ENCODE measurements at regions not wholly inside any gene's neighbourhood (a gene's known extent, or its start where the extent isn't known, plus 50 kb on each side); places are given as distances from the start of the nearest gene placed in this dataset.

DNA sequence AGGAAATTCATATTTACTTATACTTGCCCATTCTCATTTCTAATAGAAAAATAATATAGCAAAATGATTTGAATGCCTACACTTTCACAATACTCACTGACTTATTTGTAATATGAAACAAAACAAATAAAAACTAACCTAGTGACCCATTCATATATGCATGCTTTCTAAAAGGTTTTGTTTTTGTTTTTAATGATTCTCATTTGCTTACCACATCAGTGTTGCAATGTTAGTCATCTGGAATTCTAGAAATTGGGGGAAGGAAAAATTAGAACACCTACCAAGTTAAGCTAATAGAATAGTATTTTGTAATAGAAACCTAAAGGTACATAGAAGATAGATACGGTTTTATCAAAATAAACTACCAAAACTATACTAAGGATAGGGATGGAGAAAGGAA, 214.1 kb upstream of the CNTN6 start:
- Histone ChIP-seq H3K4me2 (ENCODE audit: control insufficient read depth, insufficient read depth) (no peak overlapping the region), H3K9ac (ENCODE audit: control insufficient read depth, insufficient read depth, low read length) (no peak overlapping the region), H3K27ac (ENCODE audit: control insufficient read depth, insufficient read depth) (no peak overlapping the region), H4K20me1 (ENCODE audit: control insufficient read depth, insufficient read depth) (no peaks in the 10 kb centered on the region), H3K4me3 (no peak overlapping the region), H3K27me3 (replicated peaks in 1 of 2; ENCODE audit: control insufficient read depth in 2 of 2, insufficient read depth in 2 of 2, low read length in 1 of 2) (no peaks in the 10 kb centered on the region), H3K36me3 (ENCODE audit: control insufficient read depth in 2 of 2, insufficient read depth in 2 of 2, low read length in 1 of 2) (no peaks in the 10 kb centered on the region), H3K9me3 (replicated peaks; ENCODE audit: control insufficient read depth, insufficient read depth, low read length) (no peaks in the 10 kb centered on the region), H3K79me2 (ENCODE audit: control insufficient read depth, insufficient read depth, low read length) (no peaks in the 10 kb centered on the region), H2AFZ (ENCODE audit: control insufficient read depth, low read depth, low read length) (no peak overlapping the region), H3K4me1 (ENCODE audit: control insufficient read depth, insufficient read depth, low read length) (no peaks in the 10 kb centered on the region)
- ChIA-PET CTCF (interaction anchor here (0.6 kb wide), 1 partner anchor 28 kb away, joined by 3 read pairs; no protein-coding TSS in a partner anchor), POLR2A (no interaction called here), SMC1A (ENCODE audit: uncharacterized antibody, unreplicated experiment) (interaction anchor here (0.9 to 1.0 kb wide), 2 partner anchors 11 to 71 kb away, joined by 3 read pairs; no protein-coding TSS in a partner anchor), RAD21 (ENCODE audit: unreplicated experiment) (no interaction called here)
- no peak for FAIRE-seq
- in situ Hi-C loops (cut with MboI): no loop called here
- no peak for ATAC-seq
- no peak for TF ChIP-seq NR2C2 (IDR thresholded peaks at IDR 0.05; ENCODE audit: borderline replicate concordance, control insufficient read depth, insufficient read length, low read depth)
- no peak for TF ChIP-seq YY1 (IDR thresholded peaks at IDR 0.05; ENCODE audit: low read depth, low read length)
- TF ChIP-seq SREBF2 (IDR thresholded peaks at IDR 0.05; ENCODE audit: low read length): no peak
- no peak for TF ChIP-seq LARP7 (IDR thresholded peaks at IDR 0.05)
- TF ChIP-seq GATAD2B (conservative IDR thresholded peaks at IDR 0.05; ENCODE audit: low read depth): no peak
- intact Hi-C loops (cut with micrococcal nuclease; ENCODE audit: unreplicated experiment): no loop called here
- no peak for DNase-seq (ENCODE audit: low read depth, low spot score)
- no TSS peak for BruUV-seq (replicated peaks)
- WGBS (ENCODE audit: insufficient coverage, insufficient replicate concordance, low lambda C conversion rate, missing lambda C conversion rate): 35% methylated on average over 1 of the region's 1 CpG

DNA sequence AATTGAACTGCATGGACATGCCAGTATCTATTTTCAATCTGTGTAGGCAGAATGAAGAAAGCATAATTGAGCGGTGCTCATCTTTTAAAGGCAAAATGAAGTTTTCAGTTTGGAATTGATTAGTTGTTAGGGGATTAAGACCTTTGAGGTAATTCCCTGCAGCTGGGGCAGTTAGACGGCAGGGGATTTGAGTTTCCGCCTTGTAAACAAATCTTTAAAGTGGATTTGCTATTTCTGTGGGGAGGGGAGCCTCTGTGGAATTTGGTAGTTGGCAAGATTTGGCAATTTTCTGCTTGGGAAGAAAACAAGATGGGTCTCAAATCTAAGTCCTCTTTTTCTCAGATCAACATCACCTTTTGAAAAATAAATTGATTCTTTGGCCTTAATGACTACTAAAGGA, 212.5 kb upstream of the CNTN6 start:
- intact Hi-C loops (cut with micrococcal nuclease; ENCODE audit: unreplicated experiment) (no loop called here), in situ Hi-C loops (cut with MboI) (no loop called here)
- no peaks in the 10 kb centered on the region for H3K36me3 ChIP-seq (ENCODE audit: control insufficient read depth in 2 of 2, insufficient read depth in 2 of 2, low read length in 1 of 2)
- H2AFZ ChIP-seq (ENCODE audit: control insufficient read depth, low read depth, low read length): no peak overlapping the region
- H3K9me3 ChIP-seq (replicated peaks; ENCODE audit: control insufficient read depth, insufficient read depth, low read length): no peaks in the 10 kb centered on the region
- H3K4me2 ChIP-seq (ENCODE audit: control insufficient read depth, insufficient read depth): no peak overlapping the region
- no peak overlapping the region for H3K27ac ChIP-seq (ENCODE audit: control insufficient read depth, insufficient read depth)
- H3K9ac ChIP-seq (ENCODE audit: control insufficient read depth, insufficient read depth, low read length): no peak overlapping the region
- ChIA-PET RAD21 (ENCODE audit: unreplicated experiment) (no interaction called here), POLR2A (no interaction called here), CTCF (no interaction called here), SMC1A (ENCODE audit: uncharacterized antibody, unreplicated experiment) (no interaction called here)
- no peak overlapping the region for H3K4me3 ChIP-seq
- no peak for TF ChIP-seq SMAD5 (IDR thresholded peaks at IDR 0.05; ENCODE audit: low read depth)
- TF ChIP-seq, protein P1, sequence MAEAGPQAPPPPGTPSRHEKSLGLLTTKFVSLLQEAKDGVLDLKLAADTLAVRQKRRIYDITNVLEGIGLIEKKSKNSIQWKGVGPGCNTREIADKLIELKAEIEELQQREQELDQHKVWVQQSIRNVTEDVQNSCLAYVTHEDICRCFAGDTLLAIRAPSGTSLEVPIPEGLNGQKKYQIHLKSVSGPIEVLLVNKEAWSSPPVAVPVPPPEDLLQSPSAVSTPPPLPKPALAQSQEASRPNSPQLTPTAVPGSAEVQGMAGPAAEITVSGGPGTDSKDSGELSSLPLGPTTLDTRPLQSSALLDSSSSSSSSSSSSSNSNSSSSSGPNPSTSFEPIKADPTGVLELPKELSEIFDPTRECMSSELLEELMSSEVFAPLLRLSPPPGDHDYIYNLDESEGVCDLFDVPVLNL (IDR thresholded peaks at IDR 0.05; ENCODE audit: low read depth, low read length): no peak
- H3K4me1 ChIP-seq (ENCODE audit: control insufficient read depth, insufficient read depth, low read length): no peaks in the 10 kb centered on the region
- no peak for FAIRE-seq
- 27% methylated on average over 3 of the region's 3 CpGs for WGBS (ENCODE audit: insufficient coverage, insufficient replicate concordance, low lambda C conversion rate, missing lambda C conversion rate)
- no peak for DNase-seq (ENCODE audit: low read depth, low spot score)
- no peaks in the 10 kb centered on the region for H3K79me2 ChIP-seq (ENCODE audit: control insufficient read depth, insufficient read depth, low read length)
- ATAC-seq: no peak
- H3K27me3 ChIP-seq (replicated peaks in 1 of 2; ENCODE audit: control insufficient read depth in 2 of 2, insufficient read depth in 2 of 2, low read length in 1 of 2): no peaks in the 10 kb centered on the region
- BruUV-seq (replicated peaks): no TSS peak
- H4K20me1 ChIP-seq (ENCODE audit: control insufficient read depth, insufficient read depth): no peaks in the 10 kb centered on the region

All from GM12878 (cell line).